Activated naive CD4-positive, alpha-beta T cell treated with anti-CD3 and anti-CD28 coated beads, Interleukin-2, amount 10 ng/mL, durations not matched to agents 7 days and 5 days (primary cell): ENCODE measurements at regions not wholly inside any gene's neighbourhood (a gene's known extent, or its start where the extent isn't known, plus 50 kb on each side); places are given as distances from the start of the nearest gene placed in this dataset.

Experiments
- CTCF ChIA-PET: fragments of 350-600 bp; sonication (Branson Sonifier 250); formaldehyde crosslinking; loops from one replicate; lab custom pipeline; 2021; ENCODE audit warnings: antibody characterized with exemption; lab: Charles Lee
- DNase-seq: peaks from one replicate; pipeline ENCODE4 v3.0.0-alpha.2; 2020
- H3K27ac Mint-ChIP-seq: one replicate; pipeline ENCODE4 v1.8.0; 2021; ENCODE audit warnings: mild to moderate bottlenecking, moderate library complexity, mixed read lengths
- H3K27me3 Mint-ChIP-seq: one replicate; pipeline ENCODE4 v1.8.0; 2021; ENCODE audit warnings: mild to moderate bottlenecking, mixed read lengths
- H3K36me3 Mint-ChIP-seq: one replicate; pipeline ENCODE4 v1.8.0; 2021; ENCODE audit warnings: mixed read lengths
- H3K4me1 Mint-ChIP-seq: one replicate; pipeline ENCODE4 v1.8.0; 2021; ENCODE audit warnings: mixed read lengths
- H3K4me3 Mint-ChIP-seq: one replicate; pipeline ENCODE4 v1.8.0; 2021; ENCODE audit warnings: mild to moderate bottlenecking, moderate library complexity, mixed read lengths
- H3K9me3 Mint-ChIP-seq: one replicate; pipeline ENCODE4 v1.8.0; 2021; ENCODE audit warnings: mixed read lengths

- no peak overlapping the region for H3K27ac Mint-ChIP-seq
- H3K36me3 Mint-ChIP-seq: no peaks in the 10 kb centered on the region
- no peak overlapping the region for H3K4me3 Mint-ChIP-seq
- no peak for DNase-seq
- no peaks in the 10 kb centered on the region for H3K4me1 Mint-ChIP-seq
- peaks cover 25% of the 10 kb centered on the region for H3K27me3 Mint-ChIP-seq
- CTCF ChIA-PET: no interaction called here
- H3K9me3 Mint-ChIP-seq: no peaks in the 10 kb centered on the region
Measured at GRCh38 chr6:3553254-3553653, 96.4 kb upstream of the SLC22A23 start.

- H3K36me3 Mint-ChIP-seq: no peaks in the 10 kb centered on the region
Measured at GRCh38 chr6:3551716-3552511, 95.1 kb upstream of the SLC22A23 start.

GRCh38 chr6:3549314-3549940 lies 92.6 kb upstream of the SLC22A23 start:
- H3K9me3 Mint-ChIP-seq: no peaks in the 10 kb centered on the region
- H3K4me1 Mint-ChIP-seq: no peaks in the 10 kb centered on the region
- H3K27ac Mint-ChIP-seq: no peak overlapping the region
- no peak for DNase-seq
- H3K27me3 Mint-ChIP-seq: peaks cover 18% of the 10 kb centered on the region
- no peaks in the 10 kb centered on the region for H3K36me3 Mint-ChIP-seq
- CTCF ChIA-PET: no interaction called here
- no peak overlapping the region for H3K4me3 Mint-ChIP-seq

More at GRCh38 chr6:3551716-3552511, 95.1 kb upstream of the SLC22A23 start:
- Mint-ChIP-seq H3K27me3 (peaks cover 25% of the 10 kb centered on the region), H3K27ac (no peak overlapping the region), H3K4me1 (no peaks in the 10 kb centered on the region), H3K4me3 (no peak overlapping the region), H3K9me3 (no peaks in the 10 kb centered on the region)
- CTCF ChIA-PET: no interaction called here
- DNase-seq: no peak

DNA sequence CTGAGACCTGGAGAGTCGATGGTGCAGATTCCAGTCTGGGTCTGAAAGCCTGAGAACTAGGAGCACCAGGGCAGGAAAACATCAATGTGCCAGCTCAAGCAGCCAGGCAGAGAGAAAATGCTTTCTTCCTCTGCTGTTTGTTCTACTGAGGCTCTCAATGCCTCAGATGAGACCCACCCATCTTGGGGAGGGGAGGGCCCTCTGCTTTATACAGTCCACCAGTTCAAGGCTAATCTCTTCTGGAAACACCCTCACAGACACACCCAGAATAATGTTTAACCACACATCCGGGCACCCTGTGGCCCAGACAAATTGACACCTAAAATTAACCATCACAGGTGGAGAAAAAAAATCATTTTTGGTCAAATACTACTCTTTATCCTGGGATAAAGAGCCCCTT lies 89.3 kb upstream of the SLC22A23 start:
- H3K4me3 Mint-ChIP-seq: no peak overlapping the region
- H3K4me1 Mint-ChIP-seq: no peaks in the 10 kb centered on the region
- no peaks in the 10 kb centered on the region for H3K36me3 Mint-ChIP-seq
- DNase-seq: no peak
- CTCF ChIA-PET: no interaction called here
- no peak overlapping the region for H3K27ac Mint-ChIP-seq
- H3K9me3 Mint-ChIP-seq: no peaks in the 10 kb centered on the region
- H3K27me3 Mint-ChIP-seq: peaks cover 26% of the 10 kb centered on the region

DNA sequence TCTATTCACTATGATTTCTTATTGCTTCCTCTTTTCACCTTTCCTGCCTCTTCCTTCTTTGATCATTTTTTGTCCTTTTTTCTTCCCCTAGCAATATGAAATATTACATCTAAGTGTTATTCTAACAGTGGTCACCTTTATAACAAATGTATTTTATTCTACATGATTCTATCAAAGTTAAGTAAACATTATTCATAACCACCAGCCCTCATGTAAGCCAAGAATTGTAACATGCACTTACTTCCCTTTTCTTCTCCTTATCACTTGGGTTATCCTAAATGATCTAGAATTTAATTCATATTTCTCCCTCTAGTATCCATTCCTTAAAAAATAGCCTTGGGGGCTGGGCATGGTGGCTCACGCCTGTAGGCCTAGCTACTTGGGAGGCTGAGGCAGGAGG lies 88.3 kb upstream of the SLC22A23 start:
- Mint-ChIP-seq H3K4me3 (no peak overlapping the region), H3K27me3 (peaks cover 26% of the 10 kb centered on the region), H3K27ac (no peak overlapping the region), H3K36me3 (no peaks in the 10 kb centered on the region), H3K9me3 (no peaks in the 10 kb centered on the region), H3K4me1 (no peaks in the 10 kb centered on the region)
- CTCF ChIA-PET: no interaction called here
- DNase-seq: no peak

DNA sequence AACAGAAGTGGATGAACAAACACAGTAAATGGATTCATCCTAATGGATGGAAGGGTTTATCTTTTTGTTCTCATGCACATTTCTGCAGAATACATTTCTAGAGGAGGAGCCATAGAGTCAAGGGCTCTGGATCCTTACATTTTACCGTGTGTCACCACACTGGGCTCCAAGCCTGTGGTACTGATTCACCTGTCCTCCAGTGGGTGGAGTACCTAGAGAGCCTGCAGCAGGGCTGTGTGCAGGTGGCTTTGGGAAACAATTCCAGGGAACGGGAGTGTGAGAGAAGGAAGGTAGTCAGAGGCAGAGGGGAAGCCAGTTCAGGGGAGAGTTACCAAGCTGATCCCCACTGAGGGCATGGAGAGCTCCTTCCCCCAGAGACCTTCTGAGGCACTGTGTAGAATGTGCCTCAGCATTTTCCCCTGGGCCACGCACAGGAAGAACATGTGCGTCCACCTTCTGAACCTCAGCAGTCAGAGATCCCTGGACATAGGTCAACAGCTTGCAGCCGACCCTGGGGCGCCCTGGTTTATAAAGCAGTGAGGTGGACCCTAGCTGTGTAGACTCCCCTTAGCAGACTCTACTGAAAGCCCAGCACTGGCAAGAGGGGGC lies 85.3 kb upstream of the SLC22A23 start:
- Mint-ChIP-seq H3K27me3 (peaks cover 28% of the 10 kb centered on the region), H3K4me1 (no peaks in the 10 kb centered on the region), H3K4me3 (no peak overlapping the region), H3K36me3 (no peaks in the 10 kb centered on the region), H3K9me3 (no peaks in the 10 kb centered on the region), H3K27ac (no peak overlapping the region)
- DNase-seq: no peak
- CTCF ChIA-PET: no interaction called here

DNA sequence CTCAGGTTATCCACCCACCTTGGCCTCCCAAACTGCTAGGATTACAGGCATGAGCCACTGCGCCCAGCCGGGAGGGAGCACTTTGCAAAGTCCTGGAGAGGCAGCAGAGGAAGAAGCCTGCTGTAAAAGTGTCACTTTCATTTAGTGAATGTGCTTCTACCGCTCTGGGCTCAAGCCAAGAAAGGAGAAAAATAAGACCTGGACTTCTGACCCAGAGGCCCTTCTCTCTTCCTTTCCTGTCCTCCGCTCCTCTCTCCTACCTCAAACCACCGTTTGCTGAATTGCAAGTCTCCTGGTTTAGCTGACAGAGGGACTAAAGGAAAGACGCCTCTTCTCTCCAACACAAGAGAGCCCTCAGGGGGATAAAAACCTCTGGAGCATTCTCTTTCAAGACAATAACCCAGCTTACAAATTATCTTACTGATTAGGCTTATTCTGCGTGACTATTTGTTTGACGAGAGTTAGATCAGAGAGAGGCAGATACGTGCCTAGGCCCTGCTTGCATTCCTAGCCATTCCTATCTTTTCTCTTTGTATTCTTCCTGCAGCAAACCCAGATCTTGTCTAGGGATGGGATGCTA lies 84.2 kb upstream of the SLC22A23 start:
- DNase-seq: no peak
- Mint-ChIP-seq H3K36me3 (no peaks in the 10 kb centered on the region), H3K27ac (no peak overlapping the region), H3K27me3 (peaks cover 27% of the 10 kb centered on the region), H3K4me3 (no peak overlapping the region), H3K4me1 (no peaks in the 10 kb centered on the region), H3K9me3 (no peaks in the 10 kb centered on the region)
- CTCF ChIA-PET: no interaction called here

- H3K27ac Mint-ChIP-seq: no peak overlapping the region
- peaks cover 24% of the 10 kb centered on the region for H3K27me3 Mint-ChIP-seq
- H3K9me3 Mint-ChIP-seq: no peaks in the 10 kb centered on the region
- H3K36me3 Mint-ChIP-seq: no peaks in the 10 kb centered on the region
- no peak overlapping the region for H3K4me3 Mint-ChIP-seq
- DNase-seq: no peak
- CTCF ChIA-PET: no interaction called here
- H3K4me1 Mint-ChIP-seq: no peaks in the 10 kb centered on the region
Measured at GRCh38 chr6:3540253-3540820, 83.5 kb upstream of the SLC22A23 start.

- no peak for DNase-seq
- no peak overlapping the region for H3K4me3 Mint-ChIP-seq
- CTCF ChIA-PET: no interaction called here
- H3K27me3 Mint-ChIP-seq: peaks cover 28% of the 10 kb centered on the region
- no peak overlapping the region for H3K27ac Mint-ChIP-seq
- no peaks in the 10 kb centered on the region for H3K9me3 Mint-ChIP-seq
- H3K36me3 Mint-ChIP-seq: no peaks in the 10 kb centered on the region
- H3K4me1 Mint-ChIP-seq: no peaks in the 10 kb centered on the region
Measured at GRCh38 chr6:3538536-3538935, 81.7 kb upstream of the SLC22A23 start.

- DNase-seq: no peak
- peaks cover 21% of the 10 kb centered on the region for H3K27me3 Mint-ChIP-seq
- no peak overlapping the region for H3K27ac Mint-ChIP-seq
- H3K9me3 Mint-ChIP-seq: no peaks in the 10 kb centered on the region
- no peak overlapping the region for H3K4me3 Mint-ChIP-seq
- no peaks in the 10 kb centered on the region for H3K4me1 Mint-ChIP-seq
- H3K36me3 Mint-ChIP-seq: no peaks in the 10 kb centered on the region
- CTCF ChIA-PET: no interaction called here
Measured at GRCh38 chr6:3536901-3537300, 80.1 kb upstream of the SLC22A23 start.

DNA sequence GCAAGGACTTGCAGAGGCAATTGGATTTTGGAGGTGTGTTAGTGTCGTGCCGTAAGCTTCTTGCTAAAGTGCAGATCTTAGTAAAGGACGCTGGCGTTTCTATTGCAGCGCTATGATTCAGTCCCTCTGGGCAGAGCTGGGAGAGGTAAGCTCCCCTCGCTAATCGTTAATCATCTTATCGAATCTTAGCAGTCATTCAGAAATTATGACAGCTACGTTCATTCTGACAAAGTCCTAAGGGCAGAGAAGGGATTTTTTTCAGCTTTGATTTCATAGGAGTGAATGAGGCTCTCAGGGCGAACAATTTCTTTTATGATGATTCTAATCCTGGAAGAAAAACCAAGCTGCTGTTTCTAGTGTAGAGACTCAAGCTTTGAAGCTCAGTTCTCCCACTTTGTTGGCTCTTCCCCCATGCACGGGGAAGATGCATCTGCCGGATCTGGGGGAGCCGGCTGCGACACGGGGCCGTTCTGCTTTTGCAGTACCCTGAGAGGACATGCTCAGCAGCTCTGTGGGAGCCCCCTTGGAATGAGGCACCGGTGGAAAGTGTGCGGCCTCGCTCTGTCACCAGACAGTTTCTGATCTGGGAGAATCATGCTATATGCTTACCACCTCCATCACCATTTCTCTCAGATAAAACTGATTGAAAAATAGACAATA lies 79.1 kb upstream of the SLC22A23 start:
- Mint-ChIP-seq H3K36me3 (no peaks in the 10 kb centered on the region), H3K27ac (no peak overlapping the region), H3K4me1 (no peaks in the 10 kb centered on the region), H3K27me3 (peaks cover 22% of the 10 kb centered on the region), H3K4me3 (no peak overlapping the region), H3K9me3 (no peaks in the 10 kb centered on the region)
- DNase-seq: no peak
- CTCF ChIA-PET: no interaction called here

DNA sequence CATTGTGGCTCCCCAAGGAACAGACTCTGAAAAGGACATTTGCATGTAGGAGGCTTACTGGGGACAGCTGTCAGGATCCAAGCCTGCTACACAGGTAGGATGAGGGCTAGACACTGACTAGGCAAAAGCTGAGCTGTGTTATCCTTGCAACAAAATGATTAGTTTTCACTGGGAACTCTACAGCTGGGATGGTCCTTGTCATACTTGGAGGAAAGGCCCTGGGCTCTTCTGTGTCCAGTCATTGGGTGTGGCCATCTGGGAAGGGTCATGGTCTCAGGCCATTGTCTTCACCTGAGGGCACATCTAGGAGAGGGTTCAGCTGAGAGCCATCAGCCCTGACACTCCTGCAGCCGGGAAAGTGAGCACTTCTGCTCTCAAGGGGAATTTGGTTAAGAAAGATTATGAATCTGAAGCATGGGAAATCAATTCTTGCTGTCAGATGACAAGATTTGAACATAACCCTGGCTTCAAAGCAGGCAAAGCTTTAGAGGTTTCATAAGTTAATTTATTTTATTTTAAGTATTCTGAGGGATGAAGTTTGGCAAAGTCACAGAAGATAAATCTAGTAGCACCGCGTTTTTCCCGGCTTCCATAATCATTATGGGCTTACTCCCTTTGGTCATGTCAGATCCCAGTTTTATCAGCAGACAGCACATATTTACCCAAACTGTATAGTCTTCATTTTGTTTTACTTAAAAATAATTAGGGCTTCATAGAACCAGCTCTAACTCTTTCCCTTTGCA lies 78.4 kb upstream of the SLC22A23 start:
- Mint-ChIP-seq H3K27ac (no peak overlapping the region), H3K4me3 (no peak overlapping the region), H3K9me3 (no peaks in the 10 kb centered on the region), H3K4me1 (no peaks in the 10 kb centered on the region), H3K36me3 (no peaks in the 10 kb centered on the region), H3K27me3 (peaks cover 23% of the 10 kb centered on the region)
- no peak for DNase-seq
- CTCF ChIA-PET: no interaction called here

GRCh38 chr6:3534599-3534998 lies 77.7 kb upstream of the SLC22A23 start:
- Mint-ChIP-seq H3K4me3 (no peak overlapping the region), H3K27ac (no peak overlapping the region)

More at GRCh38 chr6:3534599-3534998, 77.7 kb upstream of the SLC22A23 start:
- H3K4me1 Mint-ChIP-seq: no peaks in the 10 kb centered on the region
- CTCF ChIA-PET: no interaction called here
- H3K9me3 Mint-ChIP-seq: no peaks in the 10 kb centered on the region
- DNase-seq: no peak
- H3K36me3 Mint-ChIP-seq: no peaks in the 10 kb centered on the region
- peaks cover 21% of the 10 kb centered on the region for H3K27me3 Mint-ChIP-seq
